Gastroesophageal sphincter (tissue), 4 donors: ENCODE measurements at regions not wholly inside any gene's neighbourhood (a gene's known extent, or its start where the extent isn't known, plus 50 kb on each side); places are given as distances from the start of the nearest gene placed in this dataset.

ENCODE experiments used
- ATAC-seq: fragments of 150-250 bp; one replicate; pipeline ENCODE4 v1.9.1; 2016; ENCODE audit warnings: mild to moderate bottlenecking, moderate library complexity
- H3K27ac ChIP-seq, 4 donors: fragments of 200-600 bp; sonication (generic) in 3 of 4; 1 replicate in 3 of 4; 2 replicates in 1 of 4; pipeline ENCODE4 v1.5.1; 2016 to 2019
- H3K27me3 ChIP-seq: fragments of 200-600 bp; sonication (generic); one replicate; pipeline ENCODE4 v1.5.1; 2019
- H3K36me3 ChIP-seq, 2 donors: fragments of 200-600 bp; sonication (generic); one replicate each; pipeline ENCODE4 v1.5.1; 2019; ENCODE audit warnings: control low read depth in 1 of 2
- H3K4me1 ChIP-seq, 3 donors: fragments of 200-600 bp; sonication (generic); 1 replicate in 2 of 3; 2 replicates in 1 of 3; pipeline ENCODE4 v1.5.1; 2016 to 2019; ENCODE audit warnings: control low read depth in 2 of 3
- H3K4me3 ChIP-seq, 2 donors: fragments of 200-600 bp; sonication (generic); one replicate each; pipeline ENCODE4 v1.5.1; 2019; ENCODE audit warnings: mild to moderate bottlenecking in 1 of 2, moderate library complexity in 1 of 2
- H3K9me3 ChIP-seq, 3 donors: fragments of 200-600 bp; sonication (generic); one replicate each; pipeline ENCODE4 v1.5.1; 2017 to 2019; ENCODE audit warnings: control low read depth in 2 of 3
- EP300 ChIP-seq: sonication (generic); formaldehyde crosslinking; IDR thresholded peaks from one replicate; pipeline ENCODE4 v1.6.1; 2017; ENCODE audit warnings: antibody characterized with exemption, mild to moderate bottlenecking
- POLR2A ChIP-seq, 2 donors: fragments of 450-650 bp; IDR thresholded peaks; one replicate each; pipeline ENCODE4 v1.6.1; 2017; ENCODE audit warnings: antibody characterized with exemption in 2 of 2, mild to moderate bottlenecking in 2 of 2, moderate library complexity in 1 of 2
- POLR2AphosphoS5 ChIP-seq: sonication (generic); formaldehyde crosslinking; IDR thresholded peaks from one replicate; pipeline ENCODE4 v1.6.1; 2017; ENCODE audit warnings: antibody characterized with exemption
- WGBS, 2 donors: methylation state at CpG; one replicate each; pipeline ENCODE4 v1.1.5; 2018; ENCODE audit warnings: low coverage in 1 of 2; 5-methylcytosine and 5-hydroxymethylcytosine counted together
- TF ChIP-seq, protein P1 (sequence below), 4 experiments: fragments of 200-600 bp in 2 of 4; fragments of 450-650 bp in 2 of 4; sonication (generic) in 1 of 4; IDR thresholded peaks; one replicate each; pipeline ENCODE4 v1.5.1; 2017 to 2019; ENCODE audit warnings: antibody characterized with exemption in 4 of 4, mild to moderate bottlenecking in 2 of 4, moderate library complexity in 2 of 4

DNA sequence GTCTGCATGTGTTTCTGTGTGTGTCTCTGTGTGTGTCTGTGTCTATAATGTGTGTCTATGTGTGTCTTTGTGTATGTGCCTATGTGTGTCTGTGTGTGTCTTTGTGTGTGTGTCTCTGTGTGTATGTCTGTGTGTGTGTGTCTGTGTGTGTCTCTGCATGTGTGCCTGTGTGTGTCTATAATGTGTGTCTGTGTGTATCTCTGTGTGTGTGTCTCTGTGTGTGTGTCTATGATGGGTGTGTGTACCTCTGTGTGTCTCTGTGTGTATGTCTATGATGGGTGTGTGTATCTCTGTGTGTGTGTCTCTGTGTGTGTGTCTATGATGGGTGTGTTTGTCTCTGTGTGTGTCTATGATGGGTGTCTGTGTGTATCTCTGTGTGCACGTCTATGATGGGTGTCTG is 126.2 kb upstream of the GPC1 start:
- Histone ChIP-seq H3K27ac (no peak overlapping the region), H3K36me3 (no peaks in the 10 kb centered on the region), H3K27me3 (no peaks in the 10 kb centered on the region), H3K4me3 (no peak overlapping the region), H3K9me3 (no peaks in the 10 kb centered on the region), H3K4me1 (no peaks in the 10 kb centered on the region)
- TF ChIP-seq POLR2AphosphoS5 (no peak), POLR2A (IDR thresholded peaks at IDR 0.05) (no peak), EP300 (no peak)
- TF ChIP-seq, protein P1, sequence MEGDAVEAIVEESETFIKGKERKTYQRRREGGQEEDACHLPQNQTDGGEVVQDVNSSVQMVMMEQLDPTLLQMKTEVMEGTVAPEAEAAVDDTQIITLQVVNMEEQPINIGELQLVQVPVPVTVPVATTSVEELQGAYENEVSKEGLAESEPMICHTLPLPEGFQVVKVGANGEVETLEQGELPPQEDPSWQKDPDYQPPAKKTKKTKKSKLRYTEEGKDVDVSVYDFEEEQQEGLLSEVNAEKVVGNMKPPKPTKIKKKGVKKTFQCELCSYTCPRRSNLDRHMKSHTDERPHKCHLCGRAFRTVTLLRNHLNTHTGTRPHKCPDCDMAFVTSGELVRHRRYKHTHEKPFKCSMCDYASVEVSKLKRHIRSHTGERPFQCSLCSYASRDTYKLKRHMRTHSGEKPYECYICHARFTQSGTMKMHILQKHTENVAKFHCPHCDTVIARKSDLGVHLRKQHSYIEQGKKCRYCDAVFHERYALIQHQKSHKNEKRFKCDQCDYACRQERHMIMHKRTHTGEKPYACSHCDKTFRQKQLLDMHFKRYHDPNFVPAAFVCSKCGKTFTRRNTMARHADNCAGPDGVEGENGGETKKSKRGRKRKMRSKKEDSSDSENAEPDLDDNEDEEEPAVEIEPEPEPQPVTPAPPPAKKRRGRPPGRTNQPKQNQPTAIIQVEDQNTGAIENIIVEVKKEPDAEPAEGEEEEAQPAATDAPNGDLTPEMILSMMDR (IDR thresholded peaks at IDR 0.05) = no peak
- no peak for ATAC-seq
- WGBS, 2 donors = 57% methylated on average over 1 of the region's 1 CpG; no CpG with 5 or more reads in 1 of the 2 donors

DNA sequence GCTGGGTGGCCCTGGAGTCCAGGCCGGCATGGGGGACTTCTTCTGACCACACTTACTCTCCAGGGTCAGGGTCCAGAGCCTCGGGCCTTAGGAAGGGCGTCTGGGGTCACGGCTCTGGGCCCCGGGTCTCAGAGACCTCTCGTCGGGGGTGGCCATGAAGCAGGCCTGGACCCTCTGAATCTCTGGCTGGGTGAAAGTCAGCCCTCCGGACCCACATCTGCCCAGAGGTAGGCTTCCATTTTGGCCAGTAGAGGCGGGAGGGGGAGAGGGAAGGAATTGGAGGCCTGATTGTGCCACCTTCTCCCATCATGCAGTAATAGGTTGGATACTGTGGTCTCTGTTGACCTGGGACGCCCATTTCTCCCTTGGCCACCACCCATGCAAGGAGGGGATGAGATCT is 125.3 kb upstream of the GPC1 start:
- Histone ChIP-seq H3K36me3 (no peaks in the 10 kb centered on the region), H3K27me3 (no peaks in the 10 kb centered on the region), H3K9me3 (no peaks in the 10 kb centered on the region), H3K4me3 (no peak overlapping the region), H3K27ac (no peak overlapping the region), H3K4me1 (no peaks in the 10 kb centered on the region)
- no peak for ATAC-seq
- TF ChIP-seq POLR2AphosphoS5 (no peak), EP300 (no peak), POLR2A (IDR thresholded peaks at IDR 0.05) (no peak)
- TF ChIP-seq, protein P1 (IDR thresholded peaks at IDR 0.05) = no peak
- WGBS, 2 donors = no CpG with 5 or more reads among the region's 10 CpGs

DNA sequence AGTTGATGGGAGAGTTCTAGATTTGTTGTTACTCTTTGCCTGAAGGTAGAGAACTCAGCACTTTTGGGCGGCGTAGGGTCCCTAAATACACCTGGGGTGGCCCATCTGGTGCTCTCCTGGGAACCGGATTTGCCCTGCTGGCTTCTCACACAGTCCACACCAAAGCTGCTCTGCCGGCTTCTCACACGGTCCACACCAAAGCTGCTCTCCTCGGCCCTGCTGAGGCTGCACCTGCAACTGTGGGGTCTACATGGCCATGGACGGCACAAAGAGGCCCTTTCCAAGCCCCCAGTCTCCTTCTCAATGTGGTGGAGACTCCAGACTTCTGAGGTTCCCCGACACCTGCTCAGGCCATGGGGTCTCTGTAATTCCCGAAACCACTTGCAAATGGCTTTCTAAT is 124.8 kb upstream of the GPC1 start:
- Histone ChIP-seq H3K27ac (no peak overlapping the region), H3K27me3 (no peaks in the 10 kb centered on the region), H3K36me3 (no peaks in the 10 kb centered on the region), H3K4me1 (no peaks in the 10 kb centered on the region), H3K4me3 (no peak overlapping the region), H3K9me3 (no peaks in the 10 kb centered on the region)
- 92 to 100% methylated on average over 2 to 3 of the region's 9 CpGs for WGBS, 2 donors
- no peak for ATAC-seq
- TF ChIP-seq EP300 (no peak), POLR2AphosphoS5 (no peak), POLR2A (IDR thresholded peaks at IDR 0.05) (no peak)
- TF ChIP-seq, protein P1 (IDR thresholded peaks at IDR 0.05) = no peak

DNA sequence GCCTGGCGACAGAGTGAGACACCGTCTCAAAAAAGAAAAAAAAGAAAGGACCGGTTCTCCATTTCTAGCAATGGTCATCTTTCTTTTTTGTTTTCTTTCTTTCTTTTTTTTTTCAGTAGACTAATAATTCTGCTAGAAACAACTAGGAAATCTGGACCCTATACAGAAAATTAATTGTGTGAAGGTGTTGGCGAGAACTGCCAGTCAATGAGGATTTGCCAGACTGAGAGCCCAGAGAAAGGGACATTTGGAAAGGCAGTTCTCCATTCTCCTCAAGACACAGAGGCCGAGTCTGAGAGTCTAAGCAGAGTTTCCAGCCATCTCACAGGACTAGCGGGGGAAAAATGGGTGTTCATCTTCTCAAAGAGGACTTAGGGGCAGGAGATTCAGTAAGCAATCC is 123.6 kb upstream of the GPC1 start:
- WGBS, 2 donors = 92 to 100% methylated on average over 1 to 5 of the region's 6 CpGs
- TF ChIP-seq, protein P1 (IDR thresholded peaks at IDR 0.05) = no peak
- TF ChIP-seq POLR2A (IDR thresholded peaks at IDR 0.05) (no peak), EP300 (no peak), POLR2AphosphoS5 (no peak)
- H3K27ac ChIP-seq = no peak overlapping the region
- no peaks in the 10 kb centered on the region for H3K4me1 ChIP-seq
- no peak overlapping the region for H3K4me3 ChIP-seq
- no peak for ATAC-seq
- H3K36me3 ChIP-seq = no peaks in the 10 kb centered on the region
- no peaks in the 10 kb centered on the region for H3K9me3 ChIP-seq
- no peaks in the 10 kb centered on the region for H3K27me3 ChIP-seq

DNA sequence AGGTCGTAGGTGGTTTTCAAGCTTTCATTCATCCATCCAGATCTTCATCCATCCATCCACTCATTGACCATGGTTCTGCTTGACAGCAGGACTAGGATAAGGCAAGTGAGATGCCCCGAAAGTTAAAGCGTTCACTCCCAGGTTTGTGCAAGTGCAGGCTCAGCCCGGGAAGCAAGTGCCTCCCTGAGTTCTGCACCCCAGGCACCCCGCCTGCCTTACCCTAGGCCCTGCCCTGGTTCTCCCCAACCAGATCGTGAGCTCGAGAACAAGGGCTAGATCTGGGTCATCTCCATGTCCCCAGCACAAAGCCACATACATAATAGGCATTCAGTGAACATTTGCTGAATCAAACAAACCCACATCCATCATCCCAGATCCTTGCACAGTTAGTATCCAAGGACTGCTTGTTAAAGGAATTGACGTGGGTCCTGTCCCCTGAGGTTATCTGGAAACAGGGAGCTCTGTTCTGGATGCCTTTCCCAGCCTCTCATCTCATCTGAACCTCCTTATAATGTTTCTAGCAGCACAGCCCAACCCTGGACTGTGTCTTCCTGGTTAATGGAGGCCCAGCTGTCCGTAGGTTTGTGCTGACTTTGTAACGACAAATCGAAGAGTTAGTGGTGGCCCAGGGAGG is 116.1 kb upstream of the GPC1 start:
- no peak overlapping the region for H3K4me3 ChIP-seq
- 73 to 83% methylated on average over 4 to 6 of the region's 11 CpGs for WGBS, 2 donors
- no peaks in the 10 kb centered on the region for H3K9me3 ChIP-seq
- H3K27ac ChIP-seq = no peak overlapping the region
- H3K27me3 ChIP-seq = peaks cover 28% of the 10 kb centered on the region
- H3K4me1 ChIP-seq = no peaks in the 10 kb centered on the region
- no peaks in the 10 kb centered on the region for H3K36me3 ChIP-seq
- ATAC-seq = no peak
- TF ChIP-seq EP300 (no peak), POLR2AphosphoS5 (no peak), POLR2A (IDR thresholded peaks at IDR 0.05) (no peak)
